B cell (primary cell): ENCODE measurements at regions not wholly inside any gene's neighbourhood (a gene's known extent, or its start where the extent isn't known, plus 50 kb on each side); places are given as distances from the start of the nearest gene placed in this dataset.

Experiments
- ATAC-seq: fragments of 200-7000 bp; cut with Tn5 transposase; one replicate; pipeline ENCODE4 v1.10.0; 2021; ENCODE audit warnings: low read depth, mild to moderate bottlenecking, moderate number of reproducible peaks, moderate library complexity
- CTCF ChIA-PET: fragments of 350-600 bp; sonication (Branson Sonifier 250); formaldehyde crosslinking; loops from one replicate; lab custom pipeline; 2021; ENCODE audit warnings: antibody characterized with exemption, inconsistent platforms; lab: Charles Lee
- POLR2A ChIA-PET: fragments of 350-600 bp; sonication (Branson Sonifier 250); formaldehyde crosslinking; loops from one replicate; lab custom pipeline; 2021; ENCODE audit warnings: antibody characterized with exemption; lab: Charles Lee
- DNase-seq: peaks from one replicate; pipeline ENCODE4 v3.0.0; 2013
- H2AFZ ChIP-seq: 2 replicates; pipeline ENCODE4 v1.6.1; 2012; ENCODE audit warnings: mild to moderate bottlenecking, low read depth, low read length; ENCODE audit not compliant: insufficient read depth, poor library complexity, severe bottlenecking
- H3K27ac ChIP-seq, 2 donors: 1 replicate in 1 of 2; 2 replicates in 1 of 2; pipeline ENCODE4 v1.5.1; 2012 to 2013; ENCODE audit warnings: low read length in 2 of 2, mild to moderate bottlenecking in 2 of 2, moderate library complexity in 1 of 2
- H3K27me3 ChIP-seq, 4 experiments: fragments of 200-600 bp in 1 of 4; sonication (generic) in 1 of 4; replicated peaks in 1 of 4; 1 replicate in 2 of 4; 2 replicates in 2 of 4; pipeline versions ENCODE4 v1.6.1 to v1.7.0; 2013 to 2016; ENCODE audit warnings: low read length in 3 of 4, mild to moderate bottlenecking in 2 of 4, mixed read lengths in 1 of 4, moderate library complexity in 1 of 4; ENCODE audit not compliant: insufficient read depth in 4 of 4, control insufficient read depth in 3 of 4; ENCODE audit errors: control extremely low read depth in 1 of 4
- H3K36me3 ChIP-seq, 2 experiments: replicated peaks in 1 of 2; 1 replicate in 1 of 2; 2 replicates in 1 of 2; pipeline versions ENCODE4 v1.6.1 to v1.7.1; 2013; ENCODE audit warnings: low read length in 1 of 2; ENCODE audit not compliant: insufficient read depth in 2 of 2, control insufficient read depth in 1 of 2; ENCODE audit errors: control extremely low read depth in 1 of 2, extremely low read depth in 1 of 2
- H3K4me1 ChIP-seq, 2 donors: fragments of 200-600 bp in 1 of 2; sonication (generic) in 1 of 2; 1 replicate in 1 of 2; 2 replicates in 1 of 2; pipeline versions ENCODE4 v1.5.1 to v1.6.1; 2013 to 2017; ENCODE audit warnings: low read length in 2 of 2; ENCODE audit not compliant: control insufficient read depth in 2 of 2, insufficient read depth in 2 of 2
- H3K4me2 ChIP-seq: replicated peaks from 2 replicates; pipeline ENCODE3; 2012; ENCODE audit warnings: mild to moderate bottlenecking, low read depth, low read length; ENCODE audit not compliant: poor library complexity, severe bottlenecking
- H3K4me3 ChIP-seq, 5 experiments: fragments of 200-600 bp in 1 of 5; sonication (generic) in 1 of 5; 1 replicate in 3 of 5; 2 replicates in 2 of 5; pipeline versions ENCODE4 v1.5.1 to v1.7.0; 2011 to 2016; ENCODE audit warnings: low read length in 4 of 5, mild to moderate bottlenecking in 4 of 5, low read depth in 2 of 5, control low read depth in 1 of 5, moderate library complexity in 1 of 5; ENCODE audit not compliant: insufficient read depth in 1 of 5; ENCODE audit errors: control extremely low read depth in 1 of 5, extremely low read depth in 1 of 5
- H3K79me2 ChIP-seq: fragments of 200-600 bp; sonication (generic); one replicate; pipeline ENCODE4 v1.6.0; 2016; ENCODE audit warnings: low read length; ENCODE audit not compliant: control insufficient read depth, insufficient read depth
- H3K9ac ChIP-seq: fragments of 200-600 bp; sonication (generic); 2 replicates; pipeline ENCODE4 v1.6.1; 2017; ENCODE audit warnings: mild to moderate bottlenecking, low read length, moderate library complexity
- H3K9me3 ChIP-seq, 3 donors: one replicate each; pipeline versions ENCODE4 v1.6.1 to v1.7.1; 2013; ENCODE audit warnings: low read length in 2 of 3; ENCODE audit not compliant: control insufficient read depth in 2 of 3, insufficient read depth in 1 of 3; ENCODE audit errors: control extremely low read depth in 1 of 3
- H4K20me1 ChIP-seq: 2 replicates; pipeline ENCODE4 v1.6.0; 2012; ENCODE audit warnings: mild to moderate bottlenecking, low read length; ENCODE audit not compliant: insufficient read depth, control insufficient read depth, poor library complexity, severe bottlenecking
- H3K27ac Mint-ChIP-seq: one replicate; pipeline ENCODE4 v1.8.0; 2021; ENCODE audit warnings: mixed read lengths
- H3K27me3 Mint-ChIP-seq: one replicate; pipeline ENCODE4 v1.8.0; 2021; ENCODE audit warnings: mixed read lengths
- H3K4me1 Mint-ChIP-seq: one replicate; pipeline ENCODE4 v1.8.0; 2021; ENCODE audit warnings: mixed read lengths
- H3K4me3 Mint-ChIP-seq: one replicate; pipeline ENCODE4 v1.8.0; 2021; ENCODE audit warnings: mixed read lengths
- H3K9me3 Mint-ChIP-seq: one replicate; pipeline ENCODE4 v1.8.0; 2022; ENCODE audit warnings: mixed read lengths; ENCODE audit not compliant: insufficient read depth
- EZH2 ChIP-seq: IDR thresholded peaks from 2 replicates; pipeline ENCODE4 v1.6.1; 2012; ENCODE audit warnings: borderline replicate concordance, low read depth, mild to moderate bottlenecking, moderate library complexity, low read length; ENCODE audit not compliant: insufficient read depth, poor library complexity, severe bottlenecking
- WGBS: methylation state at CpG from one replicate; pipeline ENCODE4 v1.1.5; 2013; ENCODE audit warnings: missing lambda C conversion rate; ENCODE audit not compliant: insufficient coverage; 5-methylcytosine and 5-hydroxymethylcytosine counted together
- intact Hi-C: fragments of 100-400 bp; cut with micrococcal nuclease; formaldehyde crosslinking; loops from one replicate; pipeline ENCODE4 v1.10.0; 2022
- TF ChIP-seq, protein P1 (sequence below): fragments of 200-600 bp; IDR thresholded peaks from one replicate; pipeline ENCODE4 v1.8.0; 2022; ENCODE audit warnings: antibody characterized with exemption, mild to moderate bottlenecking

DNA sequence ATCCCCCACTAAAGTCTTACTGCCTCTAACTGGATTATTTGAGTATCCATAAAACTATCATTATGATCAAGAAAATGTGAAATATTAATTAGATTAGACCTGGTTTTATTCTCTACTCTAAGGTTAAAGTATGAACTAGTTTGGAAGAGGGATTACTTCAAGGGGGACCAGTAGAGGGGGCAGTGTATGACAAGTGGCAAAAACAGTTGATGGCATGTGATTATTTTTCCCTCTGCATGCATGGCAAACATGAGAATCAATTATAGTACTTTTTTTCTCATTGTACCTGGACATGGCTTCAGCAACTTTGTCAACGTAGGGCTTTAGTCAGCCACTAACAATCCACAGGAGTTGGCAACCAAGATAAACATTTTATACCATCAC, 145.0 kb upstream of the SLC38A2 start:
- Mint-ChIP-seq H3K27me3 (no peaks in the 10 kb centered on the region), H3K4me1 (peaks cover 14% of the 10 kb centered on the region), H3K27ac (peak overlapping the region; percentile 89), H3K4me3 (no peak overlapping the region), H3K9me3 (no peaks in the 10 kb centered on the region)
- Histone ChIP-seq H3K27ac (peak overlapping the region; percentile 31 to 66), H2AFZ (peak overlapping the region; percentile 61), H3K27me3 (no peaks in the 10 kb centered on the region), H3K9ac (peak overlapping the region; percentile 7), H3K4me1 (peaks cover 15 to 16% of the 10 kb centered on the region in 2 donors), H3K4me3 (no peak overlapping the region), H3K79me2 (peaks cover 26% of the 10 kb centered on the region), H4K20me1 (no peaks in the 10 kb centered on the region), H3K4me2 (peak overlapping the region; percentile 52), H3K9me3 (no peaks in the 10 kb centered on the region), H3K36me3 (no peaks in the 10 kb centered on the region)
- TF ChIP-seq, protein P1, sequence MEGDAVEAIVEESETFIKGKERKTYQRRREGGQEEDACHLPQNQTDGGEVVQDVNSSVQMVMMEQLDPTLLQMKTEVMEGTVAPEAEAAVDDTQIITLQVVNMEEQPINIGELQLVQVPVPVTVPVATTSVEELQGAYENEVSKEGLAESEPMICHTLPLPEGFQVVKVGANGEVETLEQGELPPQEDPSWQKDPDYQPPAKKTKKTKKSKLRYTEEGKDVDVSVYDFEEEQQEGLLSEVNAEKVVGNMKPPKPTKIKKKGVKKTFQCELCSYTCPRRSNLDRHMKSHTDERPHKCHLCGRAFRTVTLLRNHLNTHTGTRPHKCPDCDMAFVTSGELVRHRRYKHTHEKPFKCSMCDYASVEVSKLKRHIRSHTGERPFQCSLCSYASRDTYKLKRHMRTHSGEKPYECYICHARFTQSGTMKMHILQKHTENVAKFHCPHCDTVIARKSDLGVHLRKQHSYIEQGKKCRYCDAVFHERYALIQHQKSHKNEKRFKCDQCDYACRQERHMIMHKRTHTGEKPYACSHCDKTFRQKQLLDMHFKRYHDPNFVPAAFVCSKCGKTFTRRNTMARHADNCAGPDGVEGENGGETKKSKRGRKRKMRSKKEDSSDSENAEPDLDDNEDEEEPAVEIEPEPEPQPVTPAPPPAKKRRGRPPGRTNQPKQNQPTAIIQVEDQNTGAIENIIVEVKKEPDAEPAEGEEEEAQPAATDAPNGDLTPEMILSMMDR = no peak
- no peak for TF ChIP-seq EZH2
- POLR2A ChIA-PET = no interaction called here
- ATAC-seq (peak; percentile 49), DNase-seq (no peak)
- intact Hi-C loops = no loop called here
- CTCF ChIA-PET = interaction anchor here (1.4 kb wide), 1 partner anchor 21 kb away, joined by 5 read pairs; no protein-coding TSS in a partner anchor
- WGBS = no CpG with 5 or more reads among the region's 1 CpG

DNA sequence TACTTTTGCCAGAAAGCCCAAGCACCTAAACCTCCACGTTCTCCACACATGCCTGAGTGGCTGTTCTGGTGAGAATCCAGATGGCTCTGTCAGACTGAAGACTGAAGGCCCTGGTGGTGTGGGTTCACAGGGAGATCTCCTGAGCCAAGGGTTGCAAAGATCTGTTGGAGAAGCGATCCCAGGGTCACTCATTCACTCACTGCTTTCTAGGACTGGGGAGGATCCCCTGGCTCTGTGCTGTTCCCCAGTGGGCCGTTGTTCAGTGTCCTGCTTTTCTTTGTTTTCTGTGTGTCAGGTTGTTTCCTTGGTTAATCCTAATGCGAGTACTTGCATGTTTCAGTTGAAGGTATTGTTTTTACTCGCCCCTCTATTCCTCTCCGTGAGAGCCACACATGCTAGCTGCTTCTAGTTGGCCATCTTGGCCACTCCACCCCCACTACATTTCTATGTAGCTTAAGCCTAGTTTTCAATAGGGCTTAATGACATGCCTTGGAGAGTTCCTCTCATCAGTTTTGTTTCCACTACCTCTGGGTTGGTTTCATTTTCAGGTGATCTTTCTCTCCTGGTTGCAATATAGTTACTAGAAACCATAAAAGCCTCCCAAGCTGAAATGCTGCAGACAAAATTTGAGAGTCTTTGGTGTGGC, 144.5 kb upstream of the SLC38A2 start:
- 92% methylated on average over 2 of the region's 6 CpGs for WGBS
- Mint-ChIP-seq H3K4me3 (peak overlapping the region; percentile 35), H3K27me3 (no peaks in the 10 kb centered on the region), H3K27ac (peak overlapping the region; percentile 89), H3K9me3 (no peaks in the 10 kb centered on the region), H3K4me1 (peaks cover 14% of the 10 kb centered on the region)
- Histone ChIP-seq H3K79me2 (peaks cover 26% of the 10 kb centered on the region), H3K27me3 (no peaks in the 10 kb centered on the region), H3K27ac (peak overlapping the region; percentile 31 to 66), H3K4me2 (peak overlapping the region; percentile 52), H3K4me3 (no peak overlapping the region), H2AFZ (peak overlapping the region; percentile 61), H3K4me1 (peaks cover 15 to 16% of the 10 kb centered on the region in 2 donors), H3K9ac (peak overlapping the region; percentile 7), H3K9me3 (no peaks in the 10 kb centered on the region), H4K20me1 (no peaks in the 10 kb centered on the region), H3K36me3 (no peaks in the 10 kb centered on the region)
- ATAC-seq = peak; percentile 88
- POLR2A ChIA-PET = no interaction called here
- TF ChIP-seq, protein P1 = no peak
- TF ChIP-seq EZH2 = no peak
- intact Hi-C loops = no loop called here
- peak; percentile 51 for DNase-seq
- CTCF ChIA-PET = interaction anchor here (1.1 to 1.4 kb wide), 2 partner anchors 21 to 73 kb away, joined by 3 to 5 read pairs; no protein-coding TSS in a partner anchor
